ENCODE measurements at regions not wholly inside any gene's neighbourhood (a gene's known extent, or its start where the extent isn't known, plus 50 kb on each side); places are given as distances from the start of the nearest gene placed in this dataset.
"Not testable (repeated sequence)": the region's sequence is repeated elsewhere in the genome, so short reads cannot be mapped to it uniquely, and the experiment has no call there.

- no peak for DNase-seq
Observed at GRCh38 chr12:31906557-31907301, 52.5 kb upstream of the RESF1 start.

GRCh38 chr12:31903025-31903424, 56.2 kb upstream of the RESF1 start:
- no peak for DNase-seq

GRCh38 chr12:31900271-31900670, 58.9 kb upstream of the RESF1 start:
- no peak for DNase-seq

GRCh38 chr12:31899109-31899508, 60.1 kb upstream of the RESF1 start:
- DNase-seq: no peak

DNA sequence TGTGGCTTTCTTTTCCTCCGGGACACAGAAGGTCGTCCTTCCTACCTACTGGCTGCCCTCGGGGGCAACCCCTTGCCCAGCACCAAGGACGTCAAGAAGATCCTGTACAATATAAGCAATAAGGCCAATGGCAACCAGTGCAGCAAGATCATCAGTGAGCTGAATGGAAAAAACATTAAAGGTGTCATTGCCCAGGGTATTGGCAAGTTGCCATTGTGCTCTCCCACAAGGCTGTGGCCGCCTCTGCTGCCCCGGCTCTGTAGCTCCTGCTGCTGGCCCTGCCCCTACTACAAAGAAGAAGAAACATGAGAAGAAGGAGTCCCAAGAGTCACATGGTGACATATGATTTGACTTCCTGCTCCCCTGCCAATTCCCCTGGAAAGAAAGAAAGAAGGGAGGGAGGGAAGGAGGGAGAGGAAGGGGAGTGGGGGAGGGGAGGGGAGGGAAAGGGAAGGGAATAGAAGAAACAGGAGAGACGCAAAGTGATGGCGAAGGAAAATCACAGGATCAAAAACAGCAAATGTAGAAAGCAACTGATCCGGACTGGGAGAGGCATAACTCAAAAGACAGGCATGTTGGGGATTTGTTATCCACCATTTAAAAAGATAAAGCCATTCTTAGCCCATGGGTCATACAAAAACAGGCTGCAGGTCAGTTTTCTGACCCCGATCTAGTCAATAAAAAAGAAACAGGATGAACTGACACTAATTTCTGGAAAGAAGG, 61.3 kb upstream of the RESF1 start:
- no peak for DNase-seq

GRCh38 chr12:31897092-31897491, 62.1 kb upstream of the RESF1 start:
- not testable (repeated sequence) for DNase-seq

- DNase-seq: no peak
Observed at GRCh38 chr12:31896514-31897039, 62.6 kb upstream of the RESF1 start.

DNA sequence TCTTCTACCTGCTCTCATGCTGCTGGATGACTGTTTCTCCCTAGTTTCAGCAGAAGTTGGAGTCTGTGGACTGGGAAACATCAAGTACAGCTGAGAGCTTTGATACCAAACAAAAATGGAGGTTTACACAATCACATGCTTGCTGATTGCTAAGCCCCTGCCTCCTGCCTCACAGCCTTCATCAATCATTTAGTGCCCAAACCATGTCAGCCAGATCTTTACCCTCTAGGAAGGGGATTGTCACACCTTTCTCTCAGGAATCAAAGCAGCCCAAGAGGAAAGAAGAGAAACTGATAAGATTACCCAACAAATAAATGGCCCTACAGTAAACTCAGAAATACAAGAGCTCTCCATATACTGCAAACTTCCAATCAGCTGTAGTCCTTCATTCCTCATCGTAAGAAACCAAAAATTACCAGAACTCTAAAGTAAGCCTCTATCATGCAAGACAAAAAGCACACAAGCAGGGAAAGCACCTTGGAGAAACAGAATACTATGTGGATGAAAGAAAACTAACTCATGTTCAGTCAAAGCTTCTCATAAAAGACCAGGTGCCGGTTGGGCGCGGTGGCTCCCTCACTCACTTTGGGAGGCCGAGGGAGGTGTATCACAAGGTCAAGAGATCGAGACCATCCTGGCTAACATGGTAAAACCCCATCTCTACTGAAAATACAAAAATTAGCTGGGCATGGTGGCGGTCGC, 63.6 kb upstream of the RESF1 start:
- no peak for DNase-seq

- no peak for DNase-seq
Observed at GRCh38 chr12:31890295-31891285, 68.6 kb upstream of the RESF1 start.

GRCh38 chr12:31887109-31887811, 72.0 kb upstream of the RESF1 start:
- no peak for DNase-seq

GRCh38 chr12:31882682-31883081, 76.5 kb upstream of the RESF1 start:
- DNase-seq: not testable (repeated sequence)

DNA sequence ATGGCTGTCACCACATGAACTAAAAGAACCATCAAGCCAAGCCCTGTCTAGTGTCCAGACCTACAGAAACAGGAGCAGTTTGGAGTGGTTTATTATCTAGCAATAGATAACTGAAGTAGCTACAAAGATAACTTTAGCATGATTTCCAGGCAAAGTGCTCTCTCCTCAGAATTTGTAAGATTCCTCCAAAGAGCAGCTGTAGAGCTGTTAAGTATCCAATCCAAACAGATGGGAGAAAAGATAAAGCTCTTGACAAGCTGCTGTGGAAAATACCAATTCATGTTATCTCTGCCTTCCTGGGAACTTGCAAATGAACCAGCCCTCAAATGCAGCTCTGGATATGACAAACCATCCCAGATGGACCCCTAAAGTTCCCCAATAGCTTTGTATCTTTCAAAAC, 78.9 kb upstream of the RESF1 start:
- no peak for DNase-seq

DNA sequence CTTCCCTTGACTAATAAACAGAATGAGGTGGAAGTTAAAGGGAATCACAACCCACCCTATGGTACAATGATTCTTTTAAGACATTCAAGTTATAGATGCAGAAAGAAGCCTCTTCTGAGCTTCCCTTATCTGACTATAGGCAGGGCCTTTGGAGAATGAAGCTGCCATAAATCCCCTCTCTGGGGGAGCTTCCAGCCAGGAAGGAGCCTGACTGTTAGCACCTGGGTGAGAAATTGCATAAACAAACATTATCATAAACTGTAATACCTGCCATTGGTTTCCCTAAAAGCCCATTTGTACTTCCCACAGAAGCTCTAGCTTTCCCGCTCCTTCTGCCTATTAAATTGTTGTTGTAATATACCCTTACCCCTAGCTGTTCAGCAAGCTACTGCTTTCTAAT, 81.3 kb upstream of the RESF1 start:
- DNase-seq: no peak

GRCh38 chr12:31876568-31877424, 82.4 kb upstream of the RESF1 start:
- DNase-seq: no peak

DNA sequence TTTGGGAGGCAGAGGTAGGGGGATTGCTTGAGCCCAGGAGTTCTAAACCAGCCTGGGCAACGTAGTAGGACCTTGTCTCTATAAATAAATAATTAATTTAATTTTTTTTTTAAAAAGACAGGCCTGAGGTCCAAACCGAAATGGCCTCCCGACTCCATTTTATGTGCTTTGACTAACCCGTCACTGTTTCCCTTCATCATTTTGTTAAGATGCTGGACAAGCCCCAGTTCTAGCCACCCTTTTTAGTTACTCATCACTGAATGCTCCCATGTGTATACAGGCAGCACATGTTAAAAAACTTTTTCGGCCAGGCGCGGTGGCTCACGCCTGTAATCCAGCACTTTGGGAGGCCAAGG, 83.6 kb upstream of the RESF1 start:
- DNase-seq: no peak

DNA sequence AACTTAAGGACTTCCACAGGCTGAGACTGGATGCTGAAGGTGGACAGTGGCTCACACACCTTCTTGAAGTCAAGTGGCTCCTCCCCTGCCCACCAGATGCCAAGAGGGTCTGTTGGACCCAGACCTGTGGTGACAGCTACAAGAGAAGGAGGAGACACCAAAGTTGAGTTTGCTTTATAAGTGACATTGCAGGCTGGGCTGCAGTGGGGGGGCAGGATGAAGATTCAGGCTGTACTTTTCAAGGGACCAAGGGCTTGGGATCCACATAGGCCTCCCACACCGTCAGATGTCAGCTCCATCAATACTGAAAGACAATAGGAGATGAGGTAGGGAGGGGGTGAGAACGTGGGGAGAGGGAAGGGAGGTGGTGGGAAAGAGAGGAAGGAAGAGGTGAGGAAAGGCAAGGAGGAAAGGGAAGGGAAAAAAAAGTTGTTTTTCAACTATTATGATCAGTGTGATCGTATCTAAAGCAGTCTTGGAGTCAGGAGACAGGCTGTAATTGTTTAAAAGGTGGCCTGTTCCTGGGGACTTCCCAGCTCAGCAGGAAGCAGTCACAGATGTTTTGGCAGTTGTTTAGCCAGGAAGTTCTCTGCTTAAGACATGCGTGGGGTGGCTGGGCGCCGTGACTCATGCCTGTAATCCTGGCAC, 84.1 kb upstream of the RESF1 start:
- no peak for DNase-seq

- peak; percentile 56 to 64 for DNase-seq
Observed at GRCh38 chr12:31872831-31873604, 86.2 kb upstream of the RESF1 start.

DNA sequence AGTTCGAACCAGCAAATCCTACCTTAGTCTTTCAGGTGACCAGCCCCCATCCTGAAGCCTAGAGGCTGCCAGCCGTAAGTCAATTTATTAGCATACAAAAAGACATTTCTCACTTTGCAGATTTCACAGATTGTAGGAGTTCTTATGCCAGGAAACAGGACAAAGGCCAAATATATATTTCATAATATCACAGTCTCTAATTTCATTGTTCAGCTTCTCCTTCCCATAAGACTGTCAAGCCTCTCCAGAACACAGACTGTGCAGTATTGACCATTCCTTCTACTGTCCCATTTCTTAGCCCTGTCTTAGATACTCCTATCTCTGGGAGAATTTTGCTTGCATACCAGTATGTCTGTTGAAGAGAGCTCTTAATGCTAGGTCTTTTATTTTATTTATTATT, 89.2 kb upstream of the RESF1 start:
- no peak for DNase-seq

GRCh38 chr12:31868965-31869364, 90.2 kb upstream of the RESF1 start:
- no peak for DNase-seq

Data from cerebellar nuclear complex (tissue), 1 donor.